ENCODE measurements at regions not wholly inside any gene's neighbourhood (a gene's known extent, or its start where the extent isn't known, plus 50 kb on each side); places are given as distances from the start of the nearest gene placed in this dataset.

GRCh38 chr14:43155258-43155657 is 1351.8 kb downstream of the FSCB start:
- no peak for TF ChIP-seq CTCF (IDR thresholded peaks at IDR 0.05)
- TF ChIP-seq POLR2A (IDR thresholded peaks at IDR 0.05): no peak

DNA sequence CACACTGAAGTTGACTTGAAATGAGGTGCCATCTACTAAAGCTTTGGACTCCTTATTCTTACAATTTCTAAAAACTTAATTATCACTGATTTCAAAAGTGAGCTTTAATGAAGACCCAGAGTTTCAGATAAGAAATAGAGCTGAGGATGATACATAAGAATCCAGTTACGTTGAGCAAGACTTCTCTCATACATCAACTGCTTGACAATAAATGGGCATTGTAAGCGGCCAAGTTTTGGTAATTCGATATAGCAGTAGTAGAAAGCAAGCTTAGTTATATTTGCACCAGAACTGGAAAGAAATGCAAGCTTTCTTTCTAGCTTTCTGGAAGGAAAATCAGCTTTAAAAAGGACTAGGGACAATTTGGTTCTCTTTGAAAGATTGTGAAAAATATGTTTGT is 1359.6 kb downstream of the FSCB start:
- H3K4me3 ChIP-seq (replicated peaks in 1 of 3): no peak overlapping the region
- no peaks in the 10 kb centered on the region for H3K36me3 ChIP-seq
- no peak for TF ChIP-seq POLR2A (IDR thresholded peaks at IDR 0.05)
- no peak for TF ChIP-seq CTCF (IDR thresholded peaks at IDR 0.05)
- no peaks in the 10 kb centered on the region for H3K9me3 ChIP-seq
- intact Hi-C loops (cut with DNase I): no loop called here
- DNase-seq: no peak
- 77 to 79% methylated on average over 3 of the region's 3 CpGs for WGBS, 2 donors
- no peaks in the 10 kb centered on the region for H3K4me1 ChIP-seq
- no peak overlapping the region for H3K27ac ChIP-seq
- H3K27me3 ChIP-seq: no peaks in the 10 kb centered on the region

More at GRCh38 chr14:43155258-43155657, 1351.8 kb downstream of the FSCB start:
- no peak overlapping the region for H3K27ac ChIP-seq
- H3K4me3 ChIP-seq (replicated peaks in 1 of 3): no peak overlapping the region
- H3K9me3 ChIP-seq: no peaks in the 10 kb centered on the region
- no peak for DNase-seq
- WGBS, 2 donors: 97 to 98% methylated on average over 1 of the region's 1 CpG
- no peaks in the 10 kb centered on the region for H3K36me3 ChIP-seq
- H3K4me1 ChIP-seq: no peaks in the 10 kb centered on the region
- H3K27me3 ChIP-seq: no peaks in the 10 kb centered on the region
- intact Hi-C loops (cut with DNase I): no loop called here

GRCh38 chr14:43145361-43145760 is 1361.7 kb downstream of the FSCB start:
- Histone ChIP-seq H3K9me3 (no peaks in the 10 kb centered on the region), H3K36me3 (no peaks in the 10 kb centered on the region), H3K27me3 (no peaks in the 10 kb centered on the region), H3K27ac (no peak overlapping the region), H3K4me1 (no peaks in the 10 kb centered on the region), H3K4me3 (replicated peaks in 1 of 3) (no peak overlapping the region)
- no peak for TF ChIP-seq POLR2A (IDR thresholded peaks at IDR 0.05)
- TF ChIP-seq CTCF (IDR thresholded peaks at IDR 0.05): no peak
- 84 to 87% methylated on average over 2 of the region's 2 CpGs for WGBS, 2 donors
- intact Hi-C loops (cut with DNase I): no loop called here
- DNase-seq: no peak

DNA sequence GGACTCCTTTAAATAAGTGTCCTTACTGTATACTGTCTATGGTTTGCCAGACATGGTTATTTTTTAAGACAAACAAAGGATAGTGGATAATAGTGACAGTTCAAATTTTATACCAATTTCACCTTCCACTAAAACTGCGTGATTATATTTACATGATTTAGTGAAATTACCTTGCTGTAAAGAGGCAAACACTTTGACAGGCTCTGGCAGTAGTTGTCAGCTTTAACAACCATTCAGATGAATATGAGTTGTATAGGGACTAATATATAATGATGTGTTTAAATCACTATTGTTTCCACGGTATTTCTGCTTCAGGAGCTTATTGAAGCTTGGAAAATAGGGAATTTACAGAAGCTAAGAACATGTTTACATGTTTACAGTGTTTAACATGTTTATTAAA is 1364.0 kb downstream of the FSCB start:
- 87 to 96% methylated on average over 2 of the region's 2 CpGs for WGBS, 2 donors
- no peak for TF ChIP-seq CTCF (IDR thresholded peaks at IDR 0.05)
- no peak for TF ChIP-seq POLR2A (IDR thresholded peaks at IDR 0.05)
- Histone ChIP-seq H3K27me3 (no peaks in the 10 kb centered on the region), H3K4me1 (no peaks in the 10 kb centered on the region), H3K27ac (no peak overlapping the region), H3K4me3 (replicated peaks in 1 of 3) (no peak overlapping the region), H3K9me3 (no peaks in the 10 kb centered on the region), H3K36me3 (no peaks in the 10 kb centered on the region)
- DNase-seq: no peak
- intact Hi-C loops (cut with DNase I): no loop called here

DNA sequence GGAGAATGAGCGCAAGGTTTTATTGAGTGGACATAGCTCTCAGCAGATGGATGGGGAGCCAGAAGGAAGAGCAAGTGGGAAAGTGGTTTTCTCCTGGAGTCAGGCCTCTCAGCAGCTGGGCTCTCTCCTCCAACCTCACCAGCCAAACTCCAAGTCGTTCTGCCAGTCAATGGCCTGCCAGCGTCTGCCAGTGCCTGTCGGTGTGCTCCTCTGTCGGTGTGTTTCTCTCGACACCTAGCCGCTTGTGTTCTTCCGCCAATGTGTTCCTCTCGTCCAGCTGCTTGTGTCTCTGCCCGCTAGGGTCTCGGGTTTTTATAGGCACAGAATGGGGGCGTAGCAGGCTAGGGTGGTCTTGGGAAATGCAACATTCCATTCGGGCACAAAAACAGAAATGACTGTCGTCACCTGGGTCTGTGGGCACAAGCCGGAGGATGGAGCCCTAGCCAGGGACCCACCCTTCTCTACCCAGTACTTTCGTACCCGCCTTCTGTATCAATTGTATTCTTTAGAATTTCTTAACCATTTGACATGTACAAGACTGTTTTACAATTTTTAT is 1365.4 kb downstream of the FSCB start:
- TF ChIP-seq CTCF (IDR thresholded peaks at IDR 0.05) (no peak), POLR2A (IDR thresholded peaks at IDR 0.05) (no peak)
- no peak overlapping the region for H3K4me3 ChIP-seq (replicated peaks in 1 of 3)
- intact Hi-C loops (cut with DNase I): no loop called here
- H3K27ac ChIP-seq: no peak overlapping the region
- no peaks in the 10 kb centered on the region for H3K36me3 ChIP-seq
- H3K4me1 ChIP-seq: no peaks in the 10 kb centered on the region
- no peaks in the 10 kb centered on the region for H3K27me3 ChIP-seq
- no peak for DNase-seq
- H3K9me3 ChIP-seq: no peaks in the 10 kb centered on the region
- 90 to 95% methylated on average over 17 of the region's 17 CpGs for WGBS, 2 donors

All from thyroid gland (tissue), 4 donors.